K562 (cell line): ENCODE measurements at regions not wholly inside any gene's neighbourhood (a gene's known extent, or its start where the extent isn't known, plus 50 kb on each side); places are given as distances from the start of the nearest gene placed in this dataset.

Source experiments
- ATAC-seq: fragments of 200-7000 bp; cut with Tn5 transposase; 3 replicates; pipeline ENCODE4 v1.9.1; 2020; ENCODE audit warnings: moderate library complexity
- BruUV-seq: library from RNA; stranded (reverse); fragments of 400-500 nt; replicated peaks from 2 replicates; lab custom pipeline; 2021; lab: Mats Ljungman, UMichigan
- CTCF ChIA-PET: fragments of 300-600 bp; formaldehyde crosslinking; extraction: SDS; loops from one replicate; lab custom pipeline; 2021; ENCODE audit warnings: low intra/inter-chr PET ratio; lab: Yijun Ruan, JAX
- POLR2A ChIA-PET: fragments of 300-600, 350-650 bp; sonication (Branson Sonifier 250); formaldehyde crosslinking; extraction: SDS; loops from one replicate; lab custom pipeline; 2021; ENCODE audit warnings: antibody characterized with exemption, inconsistent platforms; lab: Yijun Ruan, JAX
- DNase-seq, 4 experiments: peaks; one replicate each; pipeline versions ENCODE4 v3.0.0 to v3.0.0-alpha.2; 2011 to 2018; ENCODE audit warnings: low spot score in 3 of 4, mixed read lengths in 3 of 4; ENCODE audit errors: extremely low read depth in 1 of 4
- FAIRE-seq: peaks from 2 replicates; lab custom pipeline; 2011; peaks lifted over from hg19 to GRCh38; lab: Jason Lieb, UNC
- H2AFZ ChIP-seq: 2 replicates; pipeline ENCODE4 v1.6.0; 2011; ENCODE audit warnings: low read depth, low read length, control low read depth, inconsistent platforms
- H3K27ac ChIP-seq: fragments of 200-600 bp; 3 replicates; pipeline ENCODE4 v1.8.0; 2011; ENCODE audit warnings: low read depth, mild to moderate bottlenecking, control low read depth, inconsistent platforms, low read length, moderate library complexity, mixed read lengths; ENCODE audit errors: extremely low read depth
- H3K27me3 ChIP-seq, 2 experiments: fragments of 300-600 bp in 1 of 2; 2 replicates in 1 of 2; 3 replicates in 1 of 2; pipeline versions ENCODE4 v1.6.0 to v1.8.0; 2011; ENCODE audit warnings: inconsistent platforms in 2 of 2, low read length in 2 of 2, mild to moderate bottlenecking in 1 of 2, mixed read lengths in 1 of 2, moderate library complexity in 1 of 2; ENCODE audit not compliant: control insufficient read depth in 2 of 2, insufficient read depth in 2 of 2
- H3K36me3 ChIP-seq: fragments of 300-600 bp; 3 replicates; pipeline ENCODE4 v1.8.0; 2011; ENCODE audit warnings: mild to moderate bottlenecking, low read length, inconsistent platforms; ENCODE audit not compliant: control insufficient read depth, insufficient read depth
- H3K4me1 ChIP-seq, 2 experiments: fragments of 200-600 bp in 1 of 2; replicated peaks in 1 of 2; 2 replicates in 1 of 2; 3 replicates in 1 of 2; pipeline versions ENCODE4 v1.5.1 to v1.8.0; 2011; ENCODE audit warnings: inconsistent platforms in 2 of 2, low read length in 2 of 2, mild to moderate bottlenecking in 1 of 2, mixed read lengths in 1 of 2, moderate library complexity in 1 of 2; ENCODE audit not compliant: control insufficient read depth in 2 of 2, insufficient read depth in 2 of 2
- H3K4me2 ChIP-seq: 2 replicates; pipeline ENCODE4 v1.6.1; 2011; ENCODE audit warnings: low read length, control low read depth, inconsistent platforms, mixed read lengths; ENCODE audit not compliant: insufficient read depth
- H3K4me3 ChIP-seq: fragments of 200-600 bp; sonication (generic), shearing (Covaris generic); 2 replicates; pipeline ENCODE4 v1.5.1; 2016; ENCODE audit warnings: control low read depth, inconsistent platforms
- H3K79me2 ChIP-seq: fragments of 200-600 bp; 3 replicates; pipeline ENCODE4 v1.8.0; 2011; ENCODE audit warnings: low read length, inconsistent platforms; ENCODE audit not compliant: control insufficient read depth, insufficient read depth
- H3K9ac ChIP-seq, 2 experiments: 2 replicates each; pipeline versions ENCODE4 v1.6.0 to v1.6.1; 2011; ENCODE audit warnings: low read depth in 2 of 2, low read length in 2 of 2, control low read depth in 1 of 2, inconsistent platforms in 1 of 2, mild to moderate bottlenecking in 1 of 2, mixed read lengths in 1 of 2; ENCODE audit not compliant: insufficient read depth in 1 of 2
- H3K9me1 ChIP-seq: one replicate; pipeline ENCODE4 v1.6.0; 2011; ENCODE audit warnings: inconsistent platforms, mild to moderate bottlenecking, low read length, moderate library complexity; ENCODE audit not compliant: control insufficient read depth, insufficient read depth
- H3K9me3 ChIP-seq: replicated peaks from 2 replicates; pipeline ENCODE4 v1.5.1; 2011; ENCODE audit warnings: low read depth, low read length, inconsistent platforms; ENCODE audit not compliant: control insufficient read depth, insufficient read depth
- H4K20me1 ChIP-seq: replicated peaks from 2 replicates; pipeline ENCODE4 v1.6.1; 2011; ENCODE audit warnings: low read length, inconsistent platforms, mixed read lengths; ENCODE audit not compliant: control insufficient read depth, insufficient read depth
- CHD2 ChIP-seq: IDR thresholded peaks from 2 replicates; pipeline ENCODE4 v1.6.1; 2011; ENCODE audit warnings: low read depth, low read length
- FOXP1 ChIP-seq: sonication (generic); formaldehyde crosslinking; IDR thresholded peaks from 2 replicates; pipeline ENCODE4 v1.8.0; 2022; ENCODE audit warnings: mild to moderate bottlenecking, missing genetic modification reagents
- MEF2D ChIP-seq: conservative IDR thresholded peaks from 2 replicates; pipeline ENCODE4 v1.6.1; 2016; ENCODE audit warnings: low read depth, missing genetic modification characterization, missing compliant biosample characterization
- ZC3H11A ChIP-seq: IDR thresholded peaks from 2 replicates; pipeline ENCODE4 v1.6.1; 2012; ENCODE audit warnings: low read depth, low read length, improper control_type of control experiment
- ZNF830 ChIP-seq: fragments of 250-450 bp; sonication (Bioruptor Pico); IDR thresholded peaks from 2 replicates; pipeline ENCODE4 v1.5.0; 2021; ENCODE audit warnings: mild to moderate bottlenecking
- WGBS: fragments of 100-300 bp; shearing (Covaris generic); methylation state at CpG from one replicate; pipeline ENCODE4 v1.1.6; 2016; ENCODE audit warnings: low coverage, mixed read lengths; ENCODE audit not compliant: insufficient coverage; ENCODE audit errors: missing lambda C conversion rate; 5-methylcytosine and 5-hydroxymethylcytosine counted together
- in situ Hi-C: fragments of 300-500 bp; cut with MboI; formaldehyde crosslinking; loops from 4 replicates; pipeline ENCODE4 v1.15.0; 2018; ENCODE audit warnings: inconsistent platforms, mixed read lengths
- intact Hi-C: fragments of 100-400 bp; cut with micrococcal nuclease; formaldehyde crosslinking; loops from 2 replicates; pipeline ENCODE4 v1.14.2; 2022

- Histone ChIP-seq H3K27me3 (no peaks in the 10 kb centered on the region), H2AFZ (no peak overlapping the region), H4K20me1 (no peaks in the 10 kb centered on the region), H3K9me1 (no peaks in the 10 kb centered on the region), H3K9me3 (no peaks in the 10 kb centered on the region), H3K79me2 (no peaks in the 10 kb centered on the region), H3K4me1 (no peaks in the 10 kb centered on the region), H3K27ac (no peak overlapping the region), H3K4me2 (no peak overlapping the region), H3K9ac (no peak overlapping the region), H3K36me3 (no peaks in the 10 kb centered on the region), H3K4me3 (no peak overlapping the region)
- ChIA-PET POLR2A (no interaction called here), CTCF (no interaction called here)
- intact Hi-C loops (no loop called here), in situ Hi-C loops (no loop called here)
- ATAC-seq (no peak), DNase-seq (no peak), FAIRE-seq (no peak)
- TF ChIP-seq ZC3H11A = no peak
- TF ChIP-seq FOXP1 (CRISPR knock-in tag) = no peak
- no peak for TF ChIP-seq MEF2D
- 2% methylated on average over 2 of the region's 2 CpGs for WGBS
- no TSS peak for BruUV-seq
These were observed 421.8 kb downstream of the MTRR start for GRCh38 chr5:8290721-8291120.

GRCh38 chr5:8291641-8292040 is 422.7 kb downstream of the MTRR start:
- no peak overlapping the region for H3K27ac ChIP-seq
- DNase-seq (no peak), ATAC-seq (no peak), FAIRE-seq (no peak)
- H3K4me3 ChIP-seq = no peak overlapping the region
- WGBS = 0% methylated on average over 2 of the region's 2 CpGs
- ChIA-PET POLR2A (no interaction called here), CTCF (no interaction called here)
- H3K9me3 ChIP-seq = no peaks in the 10 kb centered on the region
- BruUV-seq = no TSS peak
- H2AFZ ChIP-seq = no peak overlapping the region
- H3K4me2 ChIP-seq = no peak overlapping the region
- no peaks in the 10 kb centered on the region for H3K27me3 ChIP-seq
- no peaks in the 10 kb centered on the region for H3K79me2 ChIP-seq
- TF ChIP-seq ZNF830 (CRISPR knock-in tag) = no peak
- TF ChIP-seq CHD2 = no peak
- H4K20me1 ChIP-seq = no peaks in the 10 kb centered on the region
- in situ Hi-C loops (no loop called here), intact Hi-C loops (no loop called here)
- no peaks in the 10 kb centered on the region for H3K9me1 ChIP-seq
- no peaks in the 10 kb centered on the region for H3K4me1 ChIP-seq
- H3K9ac ChIP-seq = no peak overlapping the region
- no peaks in the 10 kb centered on the region for H3K36me3 ChIP-seq
